A549 (cell line): ENCODE measurements at regions not wholly inside any gene's neighbourhood (a gene's known extent, or its start where the extent isn't known, plus 50 kb on each side); places are given as distances from the start of the nearest gene placed in this dataset.

Experiments used
- ATAC-seq, 2 experiments: fragments of 200-7000 bp in 1 of 2; fragments of >200 bp in 1 of 2; cut with Nextera tagmentation in 1 of 2; cut with Tn5 transposase in 1 of 2; 3 replicates each; pipeline versions ENCODE4 v1.8.0 to v1.9.1; 2018 to 2020; ENCODE audit warnings: mild to moderate bottlenecking in 1 of 2, moderate library complexity in 1 of 2
- CTCF ChIA-PET: fragments of 300-600 bp; sonication (Branson Sonifier 250); formaldehyde crosslinking; extraction: SDS; loops from one replicate; lab custom pipeline; 2021; ENCODE audit warnings: antibody characterized with exemption, inconsistent platforms; lab: Yijun Ruan, JAX
- POLR2A ChIA-PET: fragments of 350-600 bp; formaldehyde crosslinking; extraction: SDS; loops from one replicate; lab custom pipeline; 2021; ENCODE audit warnings: antibody characterized with exemption, inconsistent platforms; lab: Yijun Ruan, JAX
- DNase-seq, 2 experiments: peaks; one replicate each; pipeline versions ENCODE4 v3.0.0 to v3.0.0-alpha.2; 2011 to 2016; ENCODE audit warnings: low read depth in 1 of 2, low spot score in 1 of 2
- FAIRE-seq: peaks from 2 replicates; lab custom pipeline; 2011; peaks lifted over from hg19 to GRCh38; lab: Jason Lieb, UNC
- H3K27ac ChIP-seq, 2 experiments: fragments of >200 bp; sonication (Bioruptor Twin); formaldehyde crosslinking; 3 replicates each; pipeline ENCODE4 v1.5.1; 2016 to 2017
- H3K4me1 ChIP-seq: fragments of >200 bp; sonication (Bioruptor Twin); formaldehyde crosslinking; 3 replicates; pipeline ENCODE4 v1.6.1; 2016
- H3K4me2 ChIP-seq: fragments of >200 bp; sonication (Bioruptor Twin); formaldehyde crosslinking; 3 replicates; pipeline ENCODE4 v1.6.1; 2016
- H3K4me3 ChIP-seq: fragments of >200 bp; sonication (Bioruptor Twin); formaldehyde crosslinking; 3 replicates; pipeline ENCODE4 v1.5.1; 2016
- H3K9me3 ChIP-seq: fragments of >200 bp; sonication (Bioruptor Twin); formaldehyde crosslinking; 3 replicates; pipeline ENCODE4 v1.6.1; 2016
- CBX2 ChIP-seq: fragments of 200-600 bp; sonication (generic); IDR thresholded peaks from 2 replicates; pipeline ENCODE4 v1.6.1; 2016; ENCODE audit warnings: low read depth, mild to moderate bottlenecking, borderline replicate concordance
- CBX8 ChIP-seq: fragments of 200-600 bp; sonication (generic); IDR thresholded peaks from 2 replicates; pipeline ENCODE4 v1.6.1; 2016
- EHF ChIP-seq: fragments of 250-450 bp; sonication (Bioruptor Pico); IDR thresholded peaks from 2 replicates; pipeline ENCODE4 v1.5.0; 2020; ENCODE audit warnings: mild to moderate bottlenecking
- FOSL2 ChIP-seq, 2 experiments: fragments of 450-650 bp in 1 of 2; fragments of >200 bp in 1 of 2; sonication (Bioruptor Twin) in 1 of 2; formaldehyde crosslinking; IDR thresholded peaks; 2 replicates each; pipeline versions ENCODE4 v1.5.0 to v1.6.1; 2016 to 2020; ENCODE audit warnings: mild to moderate bottlenecking in 1 of 2, moderate library complexity in 1 of 2
- HDAC2 ChIP-seq: fragments of 200-600 bp; sonication (generic); IDR thresholded peaks from 2 replicates; pipeline ENCODE4 v1.6.1; 2016
- HEYL ChIP-seq: fragments of 250-450 bp; sonication (Bioruptor Pico); IDR thresholded peaks from 2 replicates; pipeline ENCODE4 v1.8.0; 2021; ENCODE audit warnings: mild to moderate bottlenecking, moderate library complexity
- MAFK ChIP-seq: fragments of 450-650 bp; IDR thresholded peaks from 2 replicates; pipeline ENCODE4 v1.6.1; 2014; ENCODE audit not compliant: partially characterized antibody
- MYC ChIP-seq: IDR thresholded peaks from 2 replicates; pipeline ENCODE4 v1.6.1; 2012; ENCODE audit warnings: mild to moderate bottlenecking, inconsistent platforms, low read length, improper control_type of control experiment, borderline replicate concordance
- NFE2L2 ChIP-seq: fragments of 150-350 bp; conservative IDR thresholded peaks from 2 replicates; pipeline ENCODE4 v1.6.1; 2014; ENCODE audit warnings: low read length
- RCOR1 ChIP-seq: fragments of 150-350 bp; IDR thresholded peaks from 2 replicates; pipeline ENCODE4 v1.6.1; 2014; ENCODE audit warnings: antibody characterized with exemption, low read length, low read depth
- RNF2 ChIP-seq: fragments of 200-600 bp; sonication (generic); IDR thresholded peaks from 2 replicates; pipeline ENCODE4 v1.6.1; 2016; ENCODE audit warnings: low read depth, mild to moderate bottlenecking, antibody characterized with exemption, moderate library complexity, borderline replicate concordance
- TFCP2L1 ChIP-seq: fragments of 250-450 bp; sonication (Bioruptor Pico); IDR thresholded peaks from 2 replicates; pipeline ENCODE4 v1.5.0; 2021; ENCODE audit warnings: mild to moderate bottlenecking
- ZC3H11A ChIP-seq: fragments of 450-650 bp; IDR thresholded peaks from 2 replicates; pipeline ENCODE4 v1.6.1; 2014; ENCODE audit warnings: antibody characterized with exemption, mild to moderate bottlenecking
- ZSCAN20 ChIP-seq: fragments of 250-450 bp; sonication (Bioruptor Pico); IDR thresholded peaks from 2 replicates; pipeline ENCODE4 v1.8.0; 2022; ENCODE audit warnings: mild to moderate bottlenecking, moderate library complexity
- WGBS: methylation state at CpG from one replicate; pipeline ENCODE4 v1.1.6; 2017; ENCODE audit errors: missing lambda C conversion rate; 5-methylcytosine and 5-hydroxymethylcytosine counted together
- TF ChIP-seq, protein P1 (sequence below): fragments of 450-650 bp; IDR thresholded peaks from 2 replicates; pipeline ENCODE4 v1.6.1; 2014; ENCODE audit warnings: antibody characterized with exemption
- TF ChIP-seq, protein P2 (sequence below): fragments of 200-600 bp; sonication (generic); IDR thresholded peaks from 2 replicates; pipeline ENCODE4 v1.6.1; 2016; ENCODE audit warnings: antibody characterized with exemption, mild to moderate bottlenecking, moderate library complexity
- TF ChIP-seq, protein P3 (sequence below): fragments of >200 bp; sonication (Bioruptor Twin); formaldehyde crosslinking; IDR thresholded peaks from 3 replicates; pipeline ENCODE4 v1.6.1; 2016
- TF ChIP-seq, protein P4 (sequence below): IDR thresholded peaks from 2 replicates; pipeline ENCODE4 v1.6.1; 2012
- TF ChIP-seq, protein P5 (sequence below): fragments of 250-450 bp; sonication (Bioruptor Pico); IDR thresholded peaks from 2 replicates; pipeline ENCODE4 v1.5.0; 2020; ENCODE audit warnings: low read depth, mild to moderate bottlenecking, moderate library complexity
- TF ChIP-seq, protein P6 (sequence below): fragments of >200 bp; sonication (Bioruptor Twin); formaldehyde crosslinking; IDR thresholded peaks from 2 replicates; pipeline ENCODE4 v1.6.1; 2016
- TF ChIP-seq, protein P7 (sequence below): IDR thresholded peaks from 2 replicates; pipeline ENCODE4 v1.6.1; 2012

DNA sequence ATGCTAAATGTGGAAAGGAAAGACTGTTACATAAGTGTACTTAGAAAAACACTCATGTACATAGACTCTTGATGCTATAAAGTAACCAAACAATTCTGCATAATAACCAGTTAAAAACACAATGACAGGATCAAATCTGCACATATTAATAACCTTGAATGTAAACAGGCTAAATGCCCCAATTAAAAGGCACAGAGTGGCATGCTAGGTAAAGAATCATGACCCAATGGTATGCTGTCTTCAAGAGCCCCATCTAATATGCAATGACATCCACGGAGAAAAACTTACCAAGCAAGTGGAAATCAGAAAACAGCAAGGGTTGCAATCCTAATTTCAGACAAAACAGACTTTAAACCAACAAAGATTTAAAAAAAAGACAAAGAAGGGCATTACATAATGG, 644.8 kb upstream of the PKN2 start:
- 8% methylated on average over 1 of the region's 1 CpG for WGBS
- FAIRE-seq (no peak), ATAC-seq (no peak), DNase-seq (no peak)
- no peak overlapping the region for H3K4me2 ChIP-seq
- no peak overlapping the region for H3K4me3 ChIP-seq
- H3K27ac ChIP-seq, result no peak overlapping the region
- TF ChIP-seq, protein P1, sequence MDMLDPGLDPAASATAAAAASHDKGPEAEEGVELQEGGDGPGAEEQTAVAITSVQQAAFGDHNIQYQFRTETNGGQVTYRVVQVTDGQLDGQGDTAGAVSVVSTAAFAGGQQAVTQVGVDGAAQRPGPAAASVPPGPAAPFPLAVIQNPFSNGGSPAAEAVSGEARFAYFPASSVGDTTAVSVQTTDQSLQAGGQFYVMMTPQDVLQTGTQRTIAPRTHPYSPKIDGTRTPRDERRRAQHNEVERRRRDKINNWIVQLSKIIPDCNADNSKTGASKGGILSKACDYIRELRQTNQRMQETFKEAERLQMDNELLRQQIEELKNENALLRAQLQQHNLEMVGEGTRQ, result no peak
- TF ChIP-seq, protein P2, sequence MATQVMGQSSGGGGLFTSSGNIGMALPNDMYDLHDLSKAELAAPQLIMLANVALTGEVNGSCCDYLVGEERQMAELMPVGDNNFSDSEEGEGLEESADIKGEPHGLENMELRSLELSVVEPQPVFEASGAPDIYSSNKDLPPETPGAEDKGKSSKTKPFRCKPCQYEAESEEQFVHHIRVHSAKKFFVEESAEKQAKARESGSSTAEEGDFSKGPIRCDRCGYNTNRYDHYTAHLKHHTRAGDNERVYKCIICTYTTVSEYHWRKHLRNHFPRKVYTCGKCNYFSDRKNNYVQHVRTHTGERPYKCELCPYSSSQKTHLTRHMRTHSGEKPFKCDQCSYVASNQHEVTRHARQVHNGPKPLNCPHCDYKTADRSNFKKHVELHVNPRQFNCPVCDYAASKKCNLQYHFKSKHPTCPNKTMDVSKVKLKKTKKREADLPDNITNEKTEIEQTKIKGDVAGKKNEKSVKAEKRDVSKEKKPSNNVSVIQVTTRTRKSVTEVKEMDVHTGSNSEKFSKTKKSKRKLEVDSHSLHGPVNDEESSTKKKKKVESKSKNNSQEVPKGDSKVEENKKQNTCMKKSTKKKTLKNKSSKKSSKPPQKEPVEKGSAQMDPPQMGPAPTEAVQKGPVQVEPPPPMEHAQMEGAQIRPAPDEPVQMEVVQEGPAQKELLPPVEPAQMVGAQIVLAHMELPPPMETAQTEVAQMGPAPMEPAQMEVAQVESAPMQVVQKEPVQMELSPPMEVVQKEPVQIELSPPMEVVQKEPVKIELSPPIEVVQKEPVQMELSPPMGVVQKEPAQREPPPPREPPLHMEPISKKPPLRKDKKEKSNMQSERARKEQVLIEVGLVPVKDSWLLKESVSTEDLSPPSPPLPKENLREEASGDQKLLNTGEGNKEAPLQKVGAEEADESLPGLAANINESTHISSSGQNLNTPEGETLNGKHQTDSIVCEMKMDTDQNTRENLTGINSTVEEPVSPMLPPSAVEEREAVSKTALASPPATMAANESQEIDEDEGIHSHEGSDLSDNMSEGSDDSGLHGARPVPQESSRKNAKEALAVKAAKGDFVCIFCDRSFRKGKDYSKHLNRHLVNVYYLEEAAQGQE, result no peak
- TF ChIP-seq MAFK (no peak), HDAC2 (no peak), MYC (no peak), ZSCAN20 (no peak), RCOR1 (no peak), NFE2L2 (no peak), CBX8 (no peak), ZC3H11A (no peak), TFCP2L1 (no peak), HEYL (CRISPR knock-in tag) (no peak)
- TF ChIP-seq, protein P3, sequence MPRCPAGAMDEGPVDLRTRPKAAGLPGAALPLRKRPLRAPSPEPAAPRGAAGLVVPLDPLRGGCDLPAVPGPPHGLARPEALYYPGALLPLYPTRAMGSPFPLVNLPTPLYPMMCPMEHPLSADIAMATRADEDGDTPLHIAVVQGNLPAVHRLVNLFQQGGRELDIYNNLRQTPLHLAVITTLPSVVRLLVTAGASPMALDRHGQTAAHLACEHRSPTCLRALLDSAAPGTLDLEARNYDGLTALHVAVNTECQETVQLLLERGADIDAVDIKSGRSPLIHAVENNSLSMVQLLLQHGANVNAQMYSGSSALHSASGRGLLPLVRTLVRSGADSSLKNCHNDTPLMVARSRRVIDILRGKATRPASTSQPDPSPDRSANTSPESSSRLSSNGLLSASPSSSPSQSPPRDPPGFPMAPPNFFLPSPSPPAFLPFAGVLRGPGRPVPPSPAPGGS, result no peak
- TF ChIP-seq, protein P4, sequence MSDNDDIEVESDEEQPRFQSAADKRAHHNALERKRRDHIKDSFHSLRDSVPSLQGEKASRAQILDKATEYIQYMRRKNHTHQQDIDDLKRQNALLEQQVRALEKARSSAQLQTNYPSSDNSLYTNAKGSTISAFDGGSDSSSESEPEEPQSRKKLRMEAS, result no peak
- TF ChIP-seq, protein P5, sequence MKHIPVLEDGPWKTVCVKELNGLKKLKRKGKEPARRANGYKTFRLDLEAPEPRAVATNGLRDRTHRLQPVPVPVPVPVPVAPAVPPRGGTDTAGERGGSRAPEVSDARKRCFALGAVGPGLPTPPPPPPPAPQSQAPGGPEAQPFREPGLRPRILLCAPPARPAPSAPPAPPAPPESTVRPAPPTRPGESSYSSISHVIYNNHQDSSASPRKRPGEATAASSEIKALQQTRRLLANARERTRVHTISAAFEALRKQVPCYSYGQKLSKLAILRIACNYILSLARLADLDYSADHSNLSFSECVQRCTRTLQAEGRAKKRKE (CRISPR knock-in tag), result no peak
- TF ChIP-seq, protein P6, sequence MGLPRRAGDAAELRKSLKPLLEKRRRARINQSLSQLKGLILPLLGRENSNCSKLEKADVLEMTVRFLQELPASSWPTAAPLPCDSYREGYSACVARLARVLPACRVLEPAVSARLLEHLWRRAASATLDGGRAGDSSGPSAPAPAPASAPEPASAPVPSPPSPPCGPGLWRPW, result no peak
- no peaks in the 10 kb centered on the region for H3K4me1 ChIP-seq
- H3K9me3 ChIP-seq, result no peaks in the 10 kb centered on the region; the same call in 2 of the 3 replicates
- POLR2A ChIA-PET, result no interaction called here
- CTCF ChIA-PET, result no interaction called here

DNA sequence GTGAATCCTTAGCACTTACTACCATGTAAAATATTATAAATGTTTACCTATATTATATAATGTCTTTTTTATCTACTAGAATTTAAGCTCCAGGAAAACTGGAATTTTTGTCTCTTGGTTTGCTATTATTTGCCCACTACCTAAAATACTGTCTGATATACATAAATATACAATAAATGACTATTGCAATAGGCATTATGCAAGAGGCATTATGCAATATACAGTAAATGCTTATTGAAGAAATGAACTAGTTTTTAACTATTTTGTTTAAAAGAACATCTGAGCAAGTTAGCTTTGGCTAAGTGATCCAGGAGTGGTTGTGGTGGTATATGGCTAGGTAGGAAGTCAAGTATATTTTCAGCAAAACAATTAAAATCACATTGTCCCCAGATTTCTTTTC, 640.2 kb upstream of the PKN2 start:
- no peak for DNase-seq
- CTCF ChIA-PET, result interaction anchor here (1.5 kb wide), 1 partner anchor 259 kb away, joined by 3 read pairs; no protein-coding TSS in a partner anchor

More for the DNA sequence above, 640.2 kb upstream of the PKN2 start:
- H3K27ac ChIP-seq, result no peak overlapping the region
- no peak overlapping the region for H3K4me2 ChIP-seq
- TF ChIP-seq CBX8 (no peak), CBX2 (no peak), RNF2 (no peak), FOSL2 (IDR thresholded peaks at IDR 0.05) (no peak), FOSL2 (CRISPR knock-in tag; IDR thresholded peaks at IDR 0.05) (no peak), EHF (CRISPR knock-in tag) (no peak)
- TF ChIP-seq, protein P4, result no peak
- TF ChIP-seq, protein P7, sequence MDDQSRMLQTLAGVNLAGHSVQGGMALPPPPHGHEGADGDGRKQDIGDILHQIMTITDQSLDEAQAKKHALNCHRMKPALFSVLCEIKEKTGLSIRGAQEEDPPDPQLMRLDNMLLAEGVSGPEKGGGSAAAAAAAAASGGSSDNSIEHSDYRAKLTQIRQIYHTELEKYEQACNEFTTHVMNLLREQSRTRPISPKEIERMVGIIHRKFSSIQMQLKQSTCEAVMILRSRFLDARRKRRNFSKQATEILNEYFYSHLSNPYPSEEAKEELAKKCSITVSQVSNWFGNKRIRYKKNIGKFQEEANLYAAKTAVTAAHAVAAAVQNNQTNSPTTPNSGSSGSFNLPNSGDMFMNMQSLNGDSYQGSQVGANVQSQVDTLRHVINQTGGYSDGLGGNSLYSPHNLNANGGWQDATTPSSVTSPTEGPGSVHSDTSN, result no peak
- TF ChIP-seq, protein P2, result no peak
- H3K4me3 ChIP-seq, result no peak overlapping the region
- H3K4me1 ChIP-seq, result no peaks in the 10 kb centered on the region
- FAIRE-seq (no peak), ATAC-seq (no peak)
- POLR2A ChIA-PET, result no interaction called here
- no peaks in the 10 kb centered on the region; the same call in 2 of the 3 replicates for H3K9me3 ChIP-seq
